Stimulated activated memory B cell treated with anti-CD40 and anti-IgM and Interleukin-4, amounts not matched to agents 10 μg/mL and 1 μg/mL and 100 μg/mL, for 72 hours (primary cell): ENCODE measurements at regions not wholly inside any gene's neighbourhood (a gene's known extent, or its start where the extent isn't known, plus 50 kb on each side); places are given as distances from the start of the nearest gene placed in this dataset.

Source experiments
- ATAC-seq: fragments of 150-1000 bp; cut with Tn5 transposase; 2 replicates; pipeline ENCODE4 v1.10.0; 2021
- H3K27ac Mint-ChIP-seq: one replicate; pipeline ENCODE4 v1.8.0; 2022; ENCODE audit warnings: mild to moderate bottlenecking, mixed read lengths
- H3K27me3 Mint-ChIP-seq: one replicate; pipeline ENCODE4 v1.8.0; 2022; ENCODE audit warnings: mixed read lengths
- H3K36me3 Mint-ChIP-seq: one replicate; pipeline ENCODE4 v1.8.0; 2022; ENCODE audit warnings: mixed read lengths
- H3K4me1 Mint-ChIP-seq: one replicate; pipeline ENCODE4 v1.8.0; 2022; ENCODE audit warnings: mixed read lengths
- H3K4me3 Mint-ChIP-seq: one replicate; pipeline ENCODE4 v1.8.0; 2022; ENCODE audit warnings: mild to moderate bottlenecking, moderate library complexity, mixed read lengths
- H3K9me3 Mint-ChIP-seq: one replicate; pipeline ENCODE4 v1.8.0; 2022; ENCODE audit warnings: mixed read lengths

GRCh38 chr13:97121894-97122293, 100.2 kb upstream of the MBNL2 start:
- Mint-ChIP-seq H3K27ac (no peak overlapping the region), H3K4me3 (no peak overlapping the region), H3K9me3 (no peaks in the 10 kb centered on the region), H3K27me3 (peaks cover 63% of the 10 kb centered on the region), H3K4me1 (peaks cover 5% of the 10 kb centered on the region), H3K36me3 (no peaks in the 10 kb centered on the region)
- ATAC-seq: no peak

DNA sequence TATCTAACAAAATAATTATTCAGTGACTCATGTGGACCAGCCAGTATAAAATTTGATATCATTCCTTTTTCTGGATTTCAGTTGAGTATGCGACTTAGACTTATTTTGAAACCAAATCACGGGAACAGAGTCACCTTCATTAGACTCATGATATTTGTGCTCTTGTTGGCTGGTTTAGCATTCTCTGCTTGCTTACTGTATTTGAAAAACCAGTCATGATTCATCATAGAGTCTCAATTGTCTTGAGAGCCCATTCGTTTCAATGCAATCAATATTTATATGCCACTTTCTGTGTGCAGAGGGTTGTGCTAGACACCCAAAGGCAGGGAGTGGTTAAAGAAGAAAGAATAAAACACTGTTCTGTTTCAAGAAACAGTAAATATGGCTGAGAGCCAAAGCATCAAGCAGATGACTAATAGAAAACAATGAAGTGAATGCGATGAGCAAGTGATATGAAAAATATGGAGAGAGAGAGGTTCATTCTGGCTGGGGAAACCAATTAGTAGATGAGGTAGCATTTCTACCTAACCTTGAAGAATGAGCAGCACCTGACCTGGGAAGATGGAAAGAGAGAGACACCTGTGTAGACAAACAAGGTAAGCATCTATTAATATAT, 99.6 kb upstream of the MBNL2 start:
- H3K4me3 Mint-ChIP-seq: no peak overlapping the region
- no peaks in the 10 kb centered on the region for H3K9me3 Mint-ChIP-seq
- H3K36me3 Mint-ChIP-seq: no peaks in the 10 kb centered on the region
- H3K4me1 Mint-ChIP-seq: peaks cover 5% of the 10 kb centered on the region
- H3K27ac Mint-ChIP-seq: no peak overlapping the region
- ATAC-seq: no peak
- H3K27me3 Mint-ChIP-seq: peaks cover 67% of the 10 kb centered on the region

GRCh38 chr13:97124206-97124605, 97.9 kb upstream of the MBNL2 start:
- H3K27ac Mint-ChIP-seq: no peak overlapping the region
- peaks cover 5% of the 10 kb centered on the region for H3K4me1 Mint-ChIP-seq
- H3K27me3 Mint-ChIP-seq: peaks cover 67% of the 10 kb centered on the region
- H3K36me3 Mint-ChIP-seq: no peaks in the 10 kb centered on the region
- no peaks in the 10 kb centered on the region for H3K9me3 Mint-ChIP-seq
- ATAC-seq: no peak
- no peak overlapping the region for H3K4me3 Mint-ChIP-seq

DNA sequence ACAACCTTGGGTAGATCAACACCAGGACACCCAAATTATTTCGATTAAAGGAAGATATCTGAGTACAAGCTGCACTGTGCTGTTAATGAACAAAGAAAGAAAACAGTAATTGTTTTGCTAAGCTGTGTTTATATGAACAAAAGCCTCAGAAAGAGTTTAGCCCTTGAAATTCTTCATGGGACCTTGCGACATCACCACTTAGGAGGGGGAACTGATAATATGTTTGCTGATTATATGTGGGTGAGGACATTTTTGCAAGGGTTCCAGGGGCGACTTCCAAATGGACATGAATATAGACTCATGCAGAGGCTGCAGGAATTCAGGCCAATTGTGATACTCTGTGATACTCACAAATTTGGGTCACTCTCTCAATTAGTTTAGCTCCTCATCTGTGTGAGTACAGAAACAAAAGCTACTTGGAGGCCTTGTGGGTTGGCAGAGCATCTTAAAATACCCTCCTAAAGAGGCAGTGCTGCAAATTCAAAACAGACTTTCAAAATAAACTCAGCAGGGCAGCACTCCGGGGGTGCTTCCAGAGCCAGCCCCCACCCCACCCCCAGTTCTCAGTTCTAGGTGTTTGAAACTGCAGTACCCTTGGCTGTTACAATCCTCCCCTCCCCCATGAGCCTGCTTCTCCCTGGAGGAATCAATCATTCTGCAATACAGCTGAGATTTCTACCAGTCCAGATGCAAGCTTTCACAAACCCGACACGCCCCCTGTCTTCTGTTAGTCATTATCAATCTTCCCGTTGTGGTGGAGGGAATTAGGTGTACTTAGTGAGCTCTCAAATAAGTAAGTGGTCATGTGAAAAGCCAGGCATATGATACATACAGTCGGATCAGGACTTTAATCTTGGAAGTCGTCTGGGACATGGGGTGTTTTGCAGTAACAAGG, 97.0 kb upstream of the MBNL2 start:
- H3K4me1 Mint-ChIP-seq: peaks cover 5% of the 10 kb centered on the region
- no peaks in the 10 kb centered on the region for H3K36me3 Mint-ChIP-seq
- no peak overlapping the region for H3K27ac Mint-ChIP-seq
- H3K27me3 Mint-ChIP-seq: peaks cover 67% of the 10 kb centered on the region
- no peak overlapping the region for H3K4me3 Mint-ChIP-seq
- peak; percentile 13 for ATAC-seq
- H3K9me3 Mint-ChIP-seq: no peaks in the 10 kb centered on the region

- peaks cover 60% of the 10 kb centered on the region for H3K27me3 Mint-ChIP-seq
These were observed 96.1 kb upstream of the MBNL2 start for GRCh38 chr13:97125810-97126738.

DNA sequence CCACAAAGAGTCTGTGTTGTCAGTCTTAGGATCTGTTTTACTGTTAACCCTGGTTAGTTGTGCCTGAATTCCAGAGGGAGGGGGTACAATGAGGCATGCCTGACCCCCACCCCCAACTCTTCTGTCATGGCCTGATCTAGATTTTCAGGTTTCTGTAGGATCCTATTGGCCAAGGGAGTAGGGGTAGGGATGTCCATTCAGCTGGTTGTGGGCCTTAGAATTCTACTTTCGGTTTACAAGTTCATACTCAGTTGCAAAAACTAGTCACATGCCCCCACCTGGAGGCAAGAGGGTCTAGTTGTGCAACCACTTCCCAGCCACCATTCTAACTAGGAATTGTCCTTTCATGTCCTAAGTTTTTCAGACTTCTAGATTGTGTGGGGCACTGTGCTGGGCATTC, 94.3 kb upstream of the MBNL2 start:
- ATAC-seq: no peak
- Mint-ChIP-seq H3K27ac (no peak overlapping the region), H3K9me3 (no peaks in the 10 kb centered on the region), H3K36me3 (no peaks in the 10 kb centered on the region), H3K27me3 (peaks cover 44% of the 10 kb centered on the region), H3K4me3 (no peak overlapping the region), H3K4me1 (peaks cover 5% of the 10 kb centered on the region)

More at GRCh38 chr13:97125810-97126738, 96.1 kb upstream of the MBNL2 start:
- no peak overlapping the region for H3K4me3 Mint-ChIP-seq
- H3K4me1 Mint-ChIP-seq: peaks cover 5% of the 10 kb centered on the region
- no peaks in the 10 kb centered on the region for H3K36me3 Mint-ChIP-seq
- H3K27ac Mint-ChIP-seq: no peak overlapping the region
- ATAC-seq: peak; percentile 54
- no peaks in the 10 kb centered on the region for H3K9me3 Mint-ChIP-seq

GRCh38 chr13:97130190-97130589, 91.9 kb upstream of the MBNL2 start:
- peaks cover 21% of the 10 kb centered on the region for H3K27me3 Mint-ChIP-seq

GRCh38 chr13:97131447-97131846, 90.7 kb upstream of the MBNL2 start:
- Mint-ChIP-seq H3K27me3 (peaks cover 8% of the 10 kb centered on the region), H3K4me3 (no peak overlapping the region), H3K9me3 (no peaks in the 10 kb centered on the region), H3K4me1 (no peaks in the 10 kb centered on the region), H3K36me3 (no peaks in the 10 kb centered on the region), H3K27ac (no peak overlapping the region)
- no peak for ATAC-seq

More at GRCh38 chr13:97130190-97130589, 91.9 kb upstream of the MBNL2 start:
- no peaks in the 10 kb centered on the region for H3K36me3 Mint-ChIP-seq
- ATAC-seq: no peak
- peaks cover 5% of the 10 kb centered on the region for H3K4me1 Mint-ChIP-seq
- H3K27ac Mint-ChIP-seq: no peak overlapping the region
- no peaks in the 10 kb centered on the region for H3K9me3 Mint-ChIP-seq
- H3K4me3 Mint-ChIP-seq: no peak overlapping the region

DNA sequence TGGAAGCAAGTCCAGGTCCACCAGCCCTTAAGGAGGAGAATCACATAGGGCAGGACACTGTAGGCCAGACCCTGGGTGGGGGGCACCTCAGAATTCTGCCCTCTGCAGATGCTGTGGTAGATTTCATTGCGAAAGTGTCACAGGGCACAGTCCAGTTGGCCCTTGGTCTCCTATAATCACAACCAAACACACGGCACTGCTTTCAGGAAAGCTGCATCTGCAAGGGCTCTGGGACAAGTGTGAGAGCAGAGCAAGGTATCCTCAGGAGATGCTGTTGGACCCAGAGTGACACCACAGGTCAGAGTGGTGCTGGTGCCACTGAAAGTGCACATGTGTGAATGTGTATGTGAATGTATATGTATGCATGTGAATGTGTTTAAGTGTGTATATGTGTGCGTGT, 88.6 kb upstream of the MBNL2 start:
- H3K4me1 Mint-ChIP-seq: no peaks in the 10 kb centered on the region
- H3K27me3 Mint-ChIP-seq: no peaks in the 10 kb centered on the region
- no peaks in the 10 kb centered on the region for H3K9me3 Mint-ChIP-seq
- H3K36me3 Mint-ChIP-seq: no peaks in the 10 kb centered on the region
- no peak overlapping the region for H3K27ac Mint-ChIP-seq
- no peak for ATAC-seq
- no peak overlapping the region for H3K4me3 Mint-ChIP-seq

DNA sequence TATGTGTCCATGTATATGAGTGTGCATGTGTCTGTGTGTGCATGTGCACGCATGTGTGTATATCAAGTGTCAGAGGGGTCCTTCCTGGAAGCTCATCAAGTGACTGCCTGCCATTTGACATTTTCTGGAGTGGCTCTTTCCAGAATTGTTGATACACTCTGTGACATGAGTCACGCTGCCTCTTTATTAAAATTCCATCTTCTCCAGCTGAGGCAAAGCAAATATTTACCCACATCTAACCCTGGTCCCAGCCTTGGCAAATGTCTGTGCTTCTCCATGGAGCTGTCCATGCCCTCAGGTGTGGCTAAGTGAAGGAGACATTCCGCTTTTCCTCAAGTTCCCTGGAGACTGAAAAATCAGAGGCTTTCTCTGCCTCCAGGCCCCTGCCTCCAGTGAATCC, 88.2 kb upstream of the MBNL2 start:
- Mint-ChIP-seq H3K36me3 (no peaks in the 10 kb centered on the region), H3K9me3 (no peaks in the 10 kb centered on the region), H3K27me3 (no peaks in the 10 kb centered on the region), H3K4me3 (no peak overlapping the region), H3K4me1 (no peaks in the 10 kb centered on the region), H3K27ac (no peak overlapping the region)
- ATAC-seq: no peak

DNA sequence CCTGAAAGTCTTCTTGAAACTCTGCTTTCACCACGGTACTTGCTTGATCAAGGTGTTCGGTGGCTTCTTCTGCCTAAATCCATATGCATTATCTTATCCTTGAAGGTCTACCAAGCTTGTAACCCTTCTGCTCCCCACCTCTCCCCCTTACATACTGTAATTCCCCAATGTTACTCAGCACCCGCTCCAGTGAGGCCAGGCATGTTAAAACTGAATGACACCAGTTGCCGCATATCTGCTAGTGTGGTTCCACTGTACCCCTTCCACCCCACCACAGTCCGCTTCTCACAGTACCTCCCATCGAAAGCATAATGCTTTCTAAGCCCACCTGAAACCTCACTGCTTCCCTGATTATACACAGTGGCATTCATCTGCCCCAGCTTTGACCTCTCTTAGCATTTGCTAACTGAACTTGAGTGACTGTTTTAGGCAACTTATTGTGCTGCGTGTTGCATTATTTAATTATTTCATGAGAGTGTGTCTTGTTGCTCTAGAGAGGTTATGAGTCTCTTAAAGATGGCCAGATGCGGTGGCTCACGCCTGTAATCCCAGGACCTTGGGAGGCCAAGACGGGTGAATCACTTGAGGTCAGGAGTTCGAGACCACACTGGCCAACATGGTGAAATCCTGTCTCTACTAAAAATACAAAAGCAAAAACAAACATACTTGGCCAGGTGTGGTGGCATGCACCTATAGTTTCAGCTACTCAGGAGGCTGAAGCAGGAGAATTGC, 87.6 kb upstream of the MBNL2 start:
- Mint-ChIP-seq H3K27me3 (peaks cover under 1% of the 10 kb centered on the region), H3K9me3 (no peaks in the 10 kb centered on the region), H3K4me3 (no peak overlapping the region), H3K4me1 (no peaks in the 10 kb centered on the region), H3K36me3 (no peaks in the 10 kb centered on the region), H3K27ac (no peak overlapping the region)
- no peak for ATAC-seq

- Mint-ChIP-seq H3K36me3 (no peaks in the 10 kb centered on the region), H3K4me3 (no peak overlapping the region)
- ATAC-seq: no peak
These were observed 86.2 kb upstream of the MBNL2 start for GRCh38 chr13:97135883-97136282.

DNA sequence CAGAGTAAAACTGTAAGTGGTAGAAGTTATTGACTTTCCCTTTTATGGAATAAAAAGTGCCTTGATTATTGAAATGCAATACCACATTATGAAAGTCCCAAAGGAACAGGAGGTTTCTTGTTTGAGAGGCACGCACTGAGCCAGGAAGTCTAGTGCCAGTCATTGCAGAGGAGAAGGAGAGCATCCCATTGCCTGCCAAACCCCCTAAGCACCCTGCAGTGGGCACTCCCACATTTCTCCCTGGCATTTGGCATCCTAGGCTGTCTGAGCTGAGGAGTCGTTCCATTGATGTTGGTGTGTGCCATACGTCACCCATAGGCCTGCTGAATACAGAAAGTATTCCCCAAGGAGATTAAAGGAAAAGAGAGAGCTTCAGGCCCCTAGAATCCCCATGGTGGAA, 85.7 kb upstream of the MBNL2 start:
- no peaks in the 10 kb centered on the region for H3K9me3 Mint-ChIP-seq
- H3K27ac Mint-ChIP-seq: no peak overlapping the region
- H3K27me3 Mint-ChIP-seq: peaks cover 11% of the 10 kb centered on the region
- ATAC-seq: no peak
- H3K4me3 Mint-ChIP-seq: no peak overlapping the region
- no peaks in the 10 kb centered on the region for H3K36me3 Mint-ChIP-seq
- H3K4me1 Mint-ChIP-seq: peaks cover 2% of the 10 kb centered on the region

More at GRCh38 chr13:97135883-97136282, 86.2 kb upstream of the MBNL2 start:
- Mint-ChIP-seq H3K9me3 (no peaks in the 10 kb centered on the region), H3K4me1 (no peaks in the 10 kb centered on the region), H3K27me3 (peaks cover 11% of the 10 kb centered on the region), H3K27ac (no peak overlapping the region)

- Mint-ChIP-seq H3K4me3 (no peak overlapping the region), H3K9me3 (no peaks in the 10 kb centered on the region), H3K36me3 (no peaks in the 10 kb centered on the region), H3K4me1 (peaks cover 9% of the 10 kb centered on the region), H3K27me3 (peaks cover 11% of the 10 kb centered on the region), H3K27ac (no peak overlapping the region)
- ATAC-seq: no peak
These were observed 82.4 kb upstream of the MBNL2 start for GRCh38 chr13:97139691-97140090.
